ENCODE measurements at regions not wholly inside any gene's neighbourhood (a gene's known extent, or its start where the extent isn't known, plus 50 kb on each side); places are given as distances from the start of the nearest gene placed in this dataset.
A peak's percentile ranks its signal among the peaks of the same experiment; 100 is the strongest.

DNA sequence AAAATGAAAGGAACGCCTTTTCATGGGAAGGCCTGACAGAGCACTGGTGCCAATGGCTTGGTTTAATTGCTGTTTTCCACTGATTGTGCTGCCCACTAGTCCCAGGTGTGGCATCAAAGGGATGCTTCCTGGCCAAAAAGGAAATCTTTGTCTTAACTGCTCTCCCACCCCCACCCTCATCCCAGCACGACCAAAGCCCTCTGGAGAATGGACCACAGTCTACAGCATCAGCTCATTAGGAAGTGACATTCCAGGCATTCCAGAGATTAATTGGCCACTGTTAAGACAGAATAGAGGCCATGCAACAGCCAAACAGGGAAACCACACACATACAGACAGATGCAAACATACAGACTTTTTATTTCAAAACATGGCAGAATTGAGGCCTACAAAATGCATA lies 143.2 kb downstream of the LHFPL1 start:
- H2BK5ac ChIP-seq (ENCODE audit: low read depth, low read length, poor library complexity, severe bottlenecking): no peak overlapping the region
- H4K91ac ChIP-seq (ENCODE audit: low read length): no peak overlapping the region
- no peaks in the 10 kb centered on the region for H3K4me1 ChIP-seq (ENCODE audit: control insufficient read depth, insufficient read depth, low read depth, low read length)
- H3K27me3 ChIP-seq (ENCODE audit: control insufficient read depth in 1 of 2, insufficient read depth in 1 of 2, low read length in 2 of 2): peaks cover 0 to 17% of the 10 kb centered on the region in 2 experiments
- DNase-seq: no peak
- no peak overlapping the region for H3K4me2 ChIP-seq (ENCODE audit: low read length, poor library complexity, severe bottlenecking)
- no peaks in the 10 kb centered on the region for H3K9me3 ChIP-seq (ENCODE audit: control insufficient read depth, low read length)
- H3K4me3 ChIP-seq (ENCODE audit: insufficient read depth in 1 of 2, low read depth in 1 of 2, low read length in 2 of 2): no peak overlapping the region
- H3K23ac ChIP-seq (ENCODE audit: low read length in 2 of 2): no peak overlapping the region
- H3K4ac ChIP-seq (ENCODE audit: low read depth in 1 of 2, low read length in 2 of 2): no peak overlapping the region
- no peak overlapping the region for H2BK15ac ChIP-seq (ENCODE audit: low read depth, poor library complexity, severe bottlenecking)
- H2BK120ac ChIP-seq (ENCODE audit: low read depth, low read length): no peak overlapping the region
- H3K79me1 ChIP-seq (replicated peaks; ENCODE audit: low read length, poor library complexity, severe bottlenecking): no peaks in the 10 kb centered on the region
- no peak overlapping the region for H2AK5ac ChIP-seq (ENCODE audit: low read length, severe bottlenecking)
- WGBS: 25% methylated on average over 2 of the region's 2 CpGs
- H4K8ac ChIP-seq (ENCODE audit: low read length): no peak overlapping the region
- H3K9ac ChIP-seq (ENCODE audit: low read length): no peak overlapping the region
- no peak overlapping the region for H3K14ac ChIP-seq (ENCODE audit: low read length in 2 of 2)
- no peak overlapping the region for H3K27ac ChIP-seq (ENCODE audit: low read length, poor library complexity, severe bottlenecking)
- H3K36me3 ChIP-seq (ENCODE audit: control insufficient read depth in 1 of 2, insufficient read depth in 2 of 2, low read depth in 1 of 2, low read length in 2 of 2): no peaks in the 10 kb centered on the region
- H3K18ac ChIP-seq (ENCODE audit: low read depth in 1 of 2, low read length in 2 of 2): no peak overlapping the region
- H2BK12ac ChIP-seq (ENCODE audit: low read length in 2 of 2): no peak overlapping the region
- no peak overlapping the region for H2AFZ ChIP-seq (ENCODE audit: low read depth, low read length)

- Histone ChIP-seq H2AK5ac (ENCODE audit: low read length, severe bottlenecking) (no peak overlapping the region), H3K4ac (ENCODE audit: low read depth in 1 of 2, low read length in 2 of 2) (no peak overlapping the region), H2BK5ac (ENCODE audit: low read depth, low read length, poor library complexity, severe bottlenecking) (no peak overlapping the region), H3K9me3 (ENCODE audit: control insufficient read depth, low read length) (peaks cover 20% of the 10 kb centered on the region), H3K14ac (ENCODE audit: low read length in 2 of 2) (no peak overlapping the region), H4K8ac (ENCODE audit: low read length) (no peak overlapping the region), H3K4me1 (ENCODE audit: control insufficient read depth, insufficient read depth, low read depth, low read length) (no peaks in the 10 kb centered on the region), H3K18ac (ENCODE audit: low read depth in 1 of 2, low read length in 2 of 2) (no peak overlapping the region), H3K4me2 (ENCODE audit: low read length, poor library complexity, severe bottlenecking) (no peak overlapping the region), H4K91ac (ENCODE audit: low read length) (no peak overlapping the region), H2BK12ac (ENCODE audit: low read length in 2 of 2) (no peak overlapping the region), H2BK15ac (ENCODE audit: low read depth, poor library complexity, severe bottlenecking) (no peak overlapping the region), H2AFZ (ENCODE audit: low read depth, low read length) (no peak overlapping the region), H3K23ac (ENCODE audit: low read length in 2 of 2) (no peak overlapping the region), H3K79me1 (replicated peaks; ENCODE audit: low read length, poor library complexity, severe bottlenecking) (no peaks in the 10 kb centered on the region), H3K27ac (ENCODE audit: low read length, poor library complexity, severe bottlenecking) (no peak overlapping the region), H2BK120ac (ENCODE audit: low read depth, low read length) (no peak overlapping the region), H3K36me3 (ENCODE audit: control insufficient read depth in 1 of 2, insufficient read depth in 2 of 2, low read depth in 1 of 2, low read length in 2 of 2) (no peaks in the 10 kb centered on the region), H3K9ac (ENCODE audit: low read length) (no peak overlapping the region), H3K4me3 (ENCODE audit: insufficient read depth in 1 of 2, low read depth in 1 of 2, low read length in 2 of 2) (no peak overlapping the region), H3K27me3 (ENCODE audit: control insufficient read depth in 1 of 2, insufficient read depth in 1 of 2, low read length in 2 of 2) (peaks cover 0 to 16% of the 10 kb centered on the region in 2 experiments)
- peak; percentile 1 for DNase-seq
Observed at GRCh38 chrX:112527903-112528302, 151.8 kb downstream of the LHFPL1 start.

- Histone ChIP-seq H3K4me3 (ENCODE audit: insufficient read depth in 1 of 2, low read depth in 1 of 2, low read length in 2 of 2) (no peak overlapping the region), H4K91ac (ENCODE audit: low read length) (no peak overlapping the region), H3K27me3 (ENCODE audit: control insufficient read depth in 1 of 2, insufficient read depth in 1 of 2, low read length in 2 of 2) (peaks cover 0 to 9% of the 10 kb centered on the region in 2 experiments), H4K8ac (ENCODE audit: low read length) (no peak overlapping the region), H3K4me2 (ENCODE audit: low read length, poor library complexity, severe bottlenecking) (no peak overlapping the region), H2AFZ (ENCODE audit: low read depth, low read length) (no peak overlapping the region), H3K9me3 (ENCODE audit: control insufficient read depth, low read length) (peaks cover 20% of the 10 kb centered on the region), H2BK12ac (ENCODE audit: low read length in 2 of 2) (no peak overlapping the region), H2BK15ac (ENCODE audit: low read depth, poor library complexity, severe bottlenecking) (no peak overlapping the region), H2BK5ac (ENCODE audit: low read depth, low read length, poor library complexity, severe bottlenecking) (no peak overlapping the region), H3K9ac (ENCODE audit: low read length) (no peak overlapping the region), H3K14ac (ENCODE audit: low read length in 2 of 2) (no peak overlapping the region), H3K79me1 (replicated peaks; ENCODE audit: low read length, poor library complexity, severe bottlenecking) (no peaks in the 10 kb centered on the region), H3K18ac (ENCODE audit: low read depth in 1 of 2, low read length in 2 of 2) (no peak overlapping the region), H3K23ac (ENCODE audit: low read length in 2 of 2) (no peak overlapping the region), H2AK5ac (ENCODE audit: low read length, severe bottlenecking) (no peak overlapping the region), H3K4ac (ENCODE audit: low read depth in 1 of 2, low read length in 2 of 2) (no peak overlapping the region), H3K4me1 (ENCODE audit: control insufficient read depth, insufficient read depth, low read depth, low read length) (no peaks in the 10 kb centered on the region), H3K36me3 (ENCODE audit: control insufficient read depth in 1 of 2, insufficient read depth in 2 of 2, low read depth in 1 of 2, low read length in 2 of 2) (no peaks in the 10 kb centered on the region), H3K27ac (ENCODE audit: low read length, poor library complexity, severe bottlenecking) (no peak overlapping the region), H2BK120ac (ENCODE audit: low read depth, low read length) (no peak overlapping the region)
- 80% methylated on average over 1 of the region's 2 CpGs for WGBS
- DNase-seq: no peak
Observed at GRCh38 chrX:112521676-112522075, 158.1 kb downstream of the LHFPL1 start.

DNA sequence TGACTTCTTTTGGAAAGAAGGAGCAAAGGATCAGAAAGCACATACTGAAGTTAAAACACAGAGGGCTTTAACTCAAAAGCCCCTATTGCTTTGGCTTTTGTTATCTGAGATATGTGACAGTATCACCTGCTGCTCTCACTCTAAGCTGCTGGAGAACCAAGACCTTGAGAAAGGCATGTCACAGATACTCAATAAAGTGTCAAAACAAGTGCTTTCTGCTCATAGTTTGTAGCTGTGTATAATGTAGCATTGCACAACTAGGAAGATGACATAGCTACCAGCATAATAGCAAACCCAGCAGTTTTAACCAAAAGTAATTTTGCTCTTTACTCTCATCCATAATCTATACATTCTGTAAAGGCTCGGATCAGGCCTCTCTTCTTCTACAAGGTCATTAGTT lies 159.6 kb downstream of the LHFPL1 start:
- Histone ChIP-seq H3K4me1 (ENCODE audit: control insufficient read depth, insufficient read depth, low read depth, low read length) (no peaks in the 10 kb centered on the region), H3K14ac (ENCODE audit: low read length in 2 of 2) (no peak overlapping the region)

More for the DNA sequence above, 159.6 kb downstream of the LHFPL1 start:
- H3K4me3 ChIP-seq (ENCODE audit: insufficient read depth in 1 of 2, low read depth in 1 of 2, low read length in 2 of 2): no peak overlapping the region
- no peak for DNase-seq
- no peak overlapping the region for H2BK120ac ChIP-seq (ENCODE audit: low read depth, low read length)
- no peak overlapping the region for H2BK15ac ChIP-seq (ENCODE audit: low read depth, poor library complexity, severe bottlenecking)
- H3K36me3 ChIP-seq (ENCODE audit: control insufficient read depth in 1 of 2, insufficient read depth in 2 of 2, low read depth in 1 of 2, low read length in 2 of 2): no peaks in the 10 kb centered on the region
- H3K79me1 ChIP-seq (replicated peaks; ENCODE audit: low read length, poor library complexity, severe bottlenecking): no peaks in the 10 kb centered on the region
- no peak overlapping the region for H2BK12ac ChIP-seq (ENCODE audit: low read length in 2 of 2)
- no peak overlapping the region for H2BK5ac ChIP-seq (ENCODE audit: low read depth, low read length, poor library complexity, severe bottlenecking)
- H3K27ac ChIP-seq (ENCODE audit: low read length, poor library complexity, severe bottlenecking): no peak overlapping the region
- H3K23ac ChIP-seq (ENCODE audit: low read length in 2 of 2): no peak overlapping the region
- no peak overlapping the region for H2AK5ac ChIP-seq (ENCODE audit: low read length, severe bottlenecking)
- H3K27me3 ChIP-seq (ENCODE audit: control insufficient read depth in 1 of 2, insufficient read depth in 1 of 2, low read length in 2 of 2): peaks cover 0 to 9% of the 10 kb centered on the region in 2 experiments
- H4K91ac ChIP-seq (ENCODE audit: low read length): no peak overlapping the region
- WGBS: no CpG with 5 or more reads among the region's 1 CpG
- H3K4me2 ChIP-seq (ENCODE audit: low read length, poor library complexity, severe bottlenecking): no peak overlapping the region
- no peak overlapping the region for H3K9ac ChIP-seq (ENCODE audit: low read length)
- H3K4ac ChIP-seq (ENCODE audit: low read depth in 1 of 2, low read length in 2 of 2): no peak overlapping the region
- H4K8ac ChIP-seq (ENCODE audit: low read length): no peak overlapping the region
- H3K9me3 ChIP-seq (ENCODE audit: control insufficient read depth, low read length): peaks cover 9% of the 10 kb centered on the region
- H3K18ac ChIP-seq (ENCODE audit: low read depth in 1 of 2, low read length in 2 of 2): no peak overlapping the region
- no peak overlapping the region for H2AFZ ChIP-seq (ENCODE audit: low read depth, low read length)
